ENCODE measurements at regions not wholly inside any gene's neighbourhood (a gene's known extent, or its start where the extent isn't known, plus 50 kb on each side); places are given as distances from the start of the nearest gene placed in this dataset.
"Not testable (repeated sequence)": the region's sequence is repeated elsewhere in the genome, so short reads cannot be mapped to it uniquely, and the experiment has no call there.

DNA sequence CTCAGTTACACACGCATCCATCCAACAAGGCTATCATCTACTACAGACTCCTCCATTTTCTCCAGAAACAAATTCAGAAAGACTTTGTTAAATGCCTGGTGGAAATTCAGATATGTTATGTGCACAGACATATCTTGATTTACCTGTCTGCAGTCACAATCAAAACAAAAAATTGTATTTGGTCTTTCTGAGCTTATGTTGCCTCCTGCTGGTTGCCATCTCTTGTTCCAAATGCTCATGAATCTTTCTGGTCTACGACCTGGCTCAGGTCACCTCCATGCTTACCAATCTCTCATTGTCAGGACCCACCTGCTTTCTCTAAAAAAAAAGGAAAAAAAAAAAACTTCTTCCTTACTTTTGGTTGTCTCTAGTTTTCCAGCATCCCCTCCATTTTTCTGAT, 169.2 kb upstream of the PLXNC1 start:
- DNase-seq, result no peak

DNA sequence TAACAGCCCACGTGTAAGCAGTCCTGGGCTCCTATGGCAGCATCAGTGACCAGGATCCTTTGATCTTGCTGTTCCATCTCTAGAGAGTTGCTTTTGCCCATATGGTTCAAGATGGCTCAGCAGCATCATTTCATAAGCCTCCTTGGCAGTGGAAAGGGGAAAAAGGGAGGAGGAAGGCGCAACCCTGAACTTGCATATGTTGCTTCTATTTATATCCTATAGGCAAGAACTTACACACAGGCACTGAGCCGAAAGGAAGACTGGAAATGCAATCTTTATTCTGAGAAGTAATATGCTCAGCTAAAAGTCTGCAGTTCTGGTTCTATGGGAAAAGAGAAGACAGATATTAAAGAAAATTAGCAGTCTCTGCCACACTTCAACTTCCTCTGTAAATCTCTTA, 167.7 kb upstream of the PLXNC1 start:
- DNase-seq, result peak; percentile 81

- DNase-seq, result no peak
Observed at GRCh38 chr12:93981411-93981810, 167.0 kb upstream of the PLXNC1 start.

DNA sequence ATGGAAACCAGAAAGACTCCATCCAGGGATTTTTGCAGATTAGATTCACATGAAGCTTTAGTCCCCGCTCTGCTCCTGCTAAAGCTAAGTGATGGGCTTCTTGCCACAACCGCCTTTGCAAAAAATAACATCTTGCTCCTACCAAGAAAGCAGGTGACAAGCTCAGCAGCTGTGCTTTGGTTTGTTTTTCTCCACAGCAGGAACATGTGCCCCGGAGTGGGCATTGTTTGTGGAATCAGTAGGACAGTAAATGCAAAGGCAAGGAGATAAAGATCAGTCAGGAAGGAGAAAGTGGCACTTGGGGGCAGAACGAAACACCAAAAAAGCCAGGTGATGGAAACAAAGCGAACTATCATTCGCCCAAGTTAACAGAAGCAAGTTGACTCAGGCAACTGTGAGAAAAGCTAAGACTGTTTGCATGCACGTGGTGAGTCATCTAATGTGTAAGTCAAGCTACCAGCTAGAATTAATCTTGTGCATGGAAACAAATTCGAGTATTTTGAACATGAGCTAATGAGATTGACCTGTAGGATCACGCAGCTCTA, 165.5 kb upstream of the PLXNC1 start:
- no peak for DNase-seq

DNA sequence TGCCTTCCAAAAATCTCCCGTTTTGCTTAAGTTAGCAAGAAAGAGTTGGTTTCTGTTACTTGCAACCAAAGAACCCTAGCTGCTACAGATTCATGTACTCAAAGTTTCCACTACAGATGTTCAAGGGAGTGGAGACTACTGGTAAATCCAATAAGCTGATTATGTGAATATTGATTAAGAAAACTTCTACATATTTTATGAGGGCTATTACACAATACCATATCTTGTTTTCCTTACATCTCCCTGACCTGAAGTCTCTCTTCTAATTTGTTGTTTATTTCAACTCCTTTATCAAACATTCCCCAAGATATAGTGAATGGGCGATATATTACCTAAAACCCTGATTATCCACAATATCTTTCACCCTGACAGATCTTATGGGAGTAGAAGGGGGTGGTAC, 164.4 kb upstream of the PLXNC1 start:
- DNase-seq, result no peak

DNA sequence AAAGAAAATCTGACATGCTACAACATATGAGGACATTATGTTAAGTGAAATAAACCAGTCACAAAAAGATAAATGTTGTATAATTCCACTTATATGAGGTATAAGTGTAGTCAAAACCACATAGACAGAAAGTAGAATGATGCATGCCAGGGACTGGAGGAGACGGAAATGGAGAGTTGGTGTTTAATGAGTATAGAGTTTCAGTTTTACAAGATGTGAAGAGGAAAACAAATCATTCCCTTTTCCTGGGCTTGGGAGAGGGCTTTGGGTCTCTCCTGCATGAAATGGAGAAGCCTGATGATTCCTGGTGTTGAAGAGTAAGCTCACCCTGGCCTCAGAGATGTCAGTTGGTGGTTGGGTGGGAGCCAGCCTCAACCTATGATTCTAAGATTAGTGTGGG, 158.4 kb upstream of the PLXNC1 start:
- no peak for DNase-seq

GRCh38 chr12:93990832-93991803, 157.3 kb upstream of the PLXNC1 start:
- DNase-seq, result peak; percentile 69

- DNase-seq, result peak; percentile 63
Observed at GRCh38 chr12:93991829-93992461, 156.4 kb upstream of the PLXNC1 start.

GRCh38 chr12:93994721-93995120, 153.7 kb upstream of the PLXNC1 start:
- DNase-seq, result no peak

GRCh38 chr12:93996321-93996720, 152.1 kb upstream of the PLXNC1 start:
- DNase-seq, result no peak

- no peak for DNase-seq
Observed at GRCh38 chr12:94001691-94002090, 146.7 kb upstream of the PLXNC1 start.

- not testable (repeated sequence) for DNase-seq
Observed at GRCh38 chr12:94002925-94003324, 145.5 kb upstream of the PLXNC1 start.

- not testable (repeated sequence) for DNase-seq
Observed at GRCh38 chr12:94007833-94008232, 140.5 kb upstream of the PLXNC1 start.

- no peak for DNase-seq
Observed at GRCh38 chr12:94010307-94010706, 138.1 kb upstream of the PLXNC1 start.

- peak; percentile 52 for DNase-seq
Observed at GRCh38 chr12:94012071-94012470, 136.3 kb upstream of the PLXNC1 start.

DNA sequence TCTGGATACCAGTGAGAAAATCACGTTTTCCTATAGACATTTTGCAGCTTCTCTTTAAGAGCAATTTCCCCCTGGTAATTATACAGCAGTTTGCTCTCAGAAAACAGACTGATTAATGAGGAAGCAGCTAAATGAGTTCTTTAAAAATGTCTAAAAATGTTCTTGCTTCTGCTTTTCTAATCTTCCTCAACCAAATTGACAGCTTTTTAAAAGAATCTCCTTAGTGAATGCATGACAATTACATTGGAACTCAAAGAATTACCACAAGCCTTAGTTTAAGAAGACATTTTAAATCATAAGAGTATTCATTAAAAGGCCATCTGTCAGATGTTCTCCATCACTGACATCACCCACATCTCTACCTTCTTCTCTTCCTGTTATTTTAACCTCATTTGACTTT, 135.8 kb upstream of the PLXNC1 start:
- DNase-seq, result no peak

- DNase-seq, result not testable (repeated sequence)
Observed at GRCh38 chr12:94017247-94017646, 131.1 kb upstream of the PLXNC1 start.

GRCh38 chr12:94020335-94020734, 128.0 kb upstream of the PLXNC1 start:
- no peak for DNase-seq

GRCh38 chr12:94023879-94024278, 124.5 kb upstream of the PLXNC1 start:
- DNase-seq, result no peak

GRCh38 chr12:94025068-94025467, 123.3 kb upstream of the PLXNC1 start:
- DNase-seq, result no peak

- DNase-seq, result no peak
Observed at GRCh38 chr12:94025756-94026155, 122.6 kb upstream of the PLXNC1 start.

GRCh38 chr12:94026596-94026995, 121.8 kb upstream of the PLXNC1 start:
- DNase-seq, result no peak

GRCh38 chr12:94027561-94027960, 120.8 kb upstream of the PLXNC1 start:
- DNase-seq, result no peak

DNA sequence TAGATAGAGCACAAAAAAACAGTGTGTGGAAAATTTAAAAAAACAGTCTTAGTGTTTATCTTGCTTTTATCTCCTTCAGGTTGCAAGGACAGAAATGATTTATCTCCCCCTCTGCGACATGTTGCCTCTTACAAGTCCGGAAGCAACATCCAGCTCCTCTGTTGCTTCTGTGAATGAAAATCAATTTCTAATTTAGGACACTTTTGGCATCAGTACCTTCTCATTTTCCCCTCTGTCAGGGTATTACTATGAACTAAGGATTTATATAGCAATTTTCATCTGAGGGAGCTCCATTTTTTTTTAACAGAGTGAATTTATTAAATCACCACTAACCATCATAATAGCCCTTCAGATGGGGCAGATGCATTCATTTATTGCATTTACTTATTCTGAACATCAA, 116.6 kb upstream of the PLXNC1 start:
- DNase-seq, result no peak

Measured in hindlimb muscle (tissue), 1 donor.